HUES6 (cell line): ENCODE measurements at regions not wholly inside any gene's neighbourhood (a gene's known extent, or its start where the extent isn't known, plus 50 kb on each side); places are given as distances from the start of the nearest gene placed in this dataset.
"Not testable (repeated sequence)": the region's sequence is repeated elsewhere in the genome, so short reads cannot be mapped to it uniquely, and the experiment has no call there.

Source experiments
- H3K27ac ChIP-seq: 2 replicates; pipeline ENCODE4 v1.7.0; 2013; ENCODE audit warnings: low read depth, mild to moderate bottlenecking, low read length, inconsistent platforms
- H3K27me3 ChIP-seq: 2 replicates; pipeline ENCODE4 v1.6.1; 2013; ENCODE audit warnings: low read length; ENCODE audit not compliant: control insufficient read depth, insufficient read depth
- H3K36me3 ChIP-seq: 2 replicates; pipeline ENCODE4 v1.6.1; 2013; ENCODE audit warnings: low read length; ENCODE audit not compliant: control insufficient read depth, insufficient read depth
- H3K4me1 ChIP-seq: 2 replicates; pipeline ENCODE4 v1.6.1; 2013; ENCODE audit warnings: low read length; ENCODE audit not compliant: control insufficient read depth, insufficient read depth
- H3K4me3 ChIP-seq: 2 replicates; pipeline ENCODE4 v1.5.1; 2013; ENCODE audit warnings: low read depth, low read length
- H3K9ac ChIP-seq: one replicate; pipeline ENCODE4 v1.6.1; 2013; ENCODE audit warnings: mild to moderate bottlenecking, low read length
- H3K9me3 ChIP-seq: 2 replicates; pipeline ENCODE4 v1.6.1; 2013; ENCODE audit warnings: low read depth, low read length; ENCODE audit not compliant: control insufficient read depth, insufficient read depth

DNA sequence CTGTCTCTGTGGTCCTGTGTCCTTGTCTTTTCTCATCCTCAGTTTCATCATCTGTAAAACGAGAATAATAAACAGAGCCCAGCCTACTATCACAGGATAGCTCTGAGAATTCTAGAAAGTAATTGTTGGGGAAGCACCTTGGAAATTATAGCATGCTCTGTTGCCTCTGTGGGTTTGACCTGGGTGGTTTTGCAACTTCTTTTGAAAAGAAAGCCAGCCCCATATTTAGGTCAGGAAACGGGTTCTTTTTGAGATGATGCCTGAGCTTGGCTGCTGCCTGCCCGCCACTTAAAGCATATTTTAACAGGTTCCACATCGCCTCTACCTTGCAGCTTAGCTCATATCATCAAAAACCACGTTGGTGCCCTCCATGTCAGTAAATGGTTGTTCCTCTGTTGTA lies 111.1 kb downstream of the TLR4 start:
- H3K9me3 ChIP-seq, result no peaks in the 10 kb centered on the region
- no peak overlapping the region for H3K27ac ChIP-seq
- H3K4me3 ChIP-seq, result no peak overlapping the region
- H3K27me3 ChIP-seq, result no peaks in the 10 kb centered on the region
- no peaks in the 10 kb centered on the region for H3K36me3 ChIP-seq
- H3K9ac ChIP-seq, result no peak overlapping the region
- no peaks in the 10 kb centered on the region for H3K4me1 ChIP-seq

DNA sequence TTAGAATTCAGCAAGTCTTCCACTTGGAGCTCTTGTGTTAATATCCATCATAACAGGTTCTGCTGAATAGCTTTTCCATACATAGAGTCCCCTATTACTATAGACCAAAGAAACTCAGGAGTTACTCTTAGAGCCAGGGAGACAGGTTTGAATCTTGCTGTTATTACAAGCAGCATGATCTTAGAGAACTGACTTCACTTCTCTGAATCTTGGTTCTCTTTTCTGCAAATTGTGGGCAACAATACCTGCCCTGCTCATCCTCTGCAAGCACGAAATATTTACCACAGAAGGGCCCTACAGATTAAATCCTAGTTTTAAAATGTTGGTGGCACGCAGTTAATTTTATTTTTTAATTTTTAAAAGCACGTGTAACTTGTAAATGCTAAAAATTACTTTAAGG lies 111.7 kb downstream of the TLR4 start:
- H3K4me1 ChIP-seq, result no peaks in the 10 kb centered on the region
- H3K36me3 ChIP-seq, result no peaks in the 10 kb centered on the region
- no peak overlapping the region for H3K27ac ChIP-seq
- no peak overlapping the region for H3K4me3 ChIP-seq
- H3K27me3 ChIP-seq, result no peaks in the 10 kb centered on the region
- H3K9ac ChIP-seq, result no peak overlapping the region
- H3K9me3 ChIP-seq, result no peaks in the 10 kb centered on the region

DNA sequence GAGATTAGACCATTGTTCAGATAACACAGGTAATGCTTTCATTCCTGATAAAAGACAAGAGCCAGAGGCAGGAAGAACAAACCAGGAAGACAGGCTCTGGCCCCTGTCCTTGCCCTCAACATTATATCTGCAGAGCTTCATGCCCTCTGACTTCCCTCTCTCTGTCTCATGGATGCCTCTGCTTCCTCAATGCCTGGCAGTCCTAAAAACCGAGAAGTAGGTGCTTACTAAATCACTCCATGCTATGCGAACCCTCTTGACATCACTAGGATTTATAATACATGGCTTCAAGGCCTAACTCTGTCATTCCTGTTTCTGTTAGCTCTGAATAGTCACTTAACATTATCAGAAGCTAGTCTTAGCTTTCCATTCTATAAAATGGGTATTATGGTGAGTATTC lies 117.8 kb downstream of the TLR4 start:
- Histone ChIP-seq H3K4me3 (no peak overlapping the region), H3K36me3 (no peaks in the 10 kb centered on the region), H3K27me3 (no peaks in the 10 kb centered on the region), H3K9ac (no peak overlapping the region), H3K4me1 (no peaks in the 10 kb centered on the region), H3K9me3 (no peaks in the 10 kb centered on the region), H3K27ac (no peak overlapping the region)

DNA sequence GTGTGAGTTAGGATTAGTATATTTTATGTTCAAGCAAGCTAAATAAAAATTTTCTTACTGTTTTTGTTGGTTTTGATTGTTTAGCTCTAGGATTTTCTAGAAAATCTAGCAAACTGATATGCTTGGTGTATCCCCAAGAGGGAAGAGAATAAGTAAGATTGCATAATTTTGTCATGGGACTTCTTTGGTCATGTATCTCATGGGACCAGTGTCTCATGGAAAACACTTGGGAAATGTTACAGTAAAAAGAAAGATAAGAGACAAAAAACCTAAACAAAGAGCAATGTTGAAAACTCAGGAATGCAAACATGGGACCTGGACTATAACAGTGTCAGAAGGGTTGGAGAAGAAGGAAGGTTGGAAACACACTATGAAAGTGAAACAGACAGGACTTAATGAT lies 119.4 kb downstream of the TLR4 start:
- no peak overlapping the region for H3K9ac ChIP-seq

DNA sequence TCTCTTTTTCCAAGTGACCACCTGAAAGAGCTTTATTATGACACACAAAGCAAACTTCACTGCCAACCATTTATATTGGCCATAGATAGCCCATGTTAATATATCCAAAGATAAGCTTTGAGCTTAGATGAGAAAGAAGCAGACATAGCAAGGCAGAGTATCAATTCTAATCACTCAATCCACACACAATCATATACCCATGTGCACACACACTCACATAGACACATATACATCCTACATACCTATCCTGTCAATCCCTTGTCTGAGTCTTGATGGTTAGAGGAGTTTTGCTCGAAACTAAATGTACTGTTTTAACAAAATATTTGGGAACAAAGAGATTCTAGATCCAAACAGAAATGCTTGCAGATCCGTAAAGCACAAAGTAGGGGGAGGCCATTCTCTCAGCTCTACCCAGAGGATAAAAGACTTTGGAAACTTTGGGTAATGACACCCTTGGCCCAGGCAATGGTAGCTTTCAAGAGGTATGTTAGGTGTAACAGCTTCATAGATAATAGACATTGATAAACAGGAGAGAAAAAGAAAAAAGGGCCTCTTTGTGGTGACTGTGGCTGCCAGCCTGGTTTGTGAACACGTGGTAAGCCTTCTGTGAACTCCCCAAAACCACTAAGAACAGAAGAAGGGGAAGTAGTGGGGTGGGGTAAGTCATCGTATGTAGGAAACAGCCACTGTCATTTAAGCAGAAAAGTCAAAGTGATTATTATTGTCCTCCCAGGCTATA lies 121.6 kb downstream of the TLR4 start:
- Histone ChIP-seq H3K4me3 (no peak overlapping the region), H3K4me1 (no peaks in the 10 kb centered on the region), H3K9ac (no peak overlapping the region), H3K36me3 (no peaks in the 10 kb centered on the region), H3K9me3 (no peaks in the 10 kb centered on the region), H3K27ac (no peak overlapping the region), H3K27me3 (no peaks in the 10 kb centered on the region)

More for the DNA sequence above, 119.4 kb downstream of the TLR4 start:
- Histone ChIP-seq H3K4me1 (no peaks in the 10 kb centered on the region), H3K27ac (no peak overlapping the region), H3K27me3 (no peaks in the 10 kb centered on the region), H3K36me3 (no peaks in the 10 kb centered on the region), H3K9me3 (no peaks in the 10 kb centered on the region), H3K4me3 (no peak overlapping the region)

DNA sequence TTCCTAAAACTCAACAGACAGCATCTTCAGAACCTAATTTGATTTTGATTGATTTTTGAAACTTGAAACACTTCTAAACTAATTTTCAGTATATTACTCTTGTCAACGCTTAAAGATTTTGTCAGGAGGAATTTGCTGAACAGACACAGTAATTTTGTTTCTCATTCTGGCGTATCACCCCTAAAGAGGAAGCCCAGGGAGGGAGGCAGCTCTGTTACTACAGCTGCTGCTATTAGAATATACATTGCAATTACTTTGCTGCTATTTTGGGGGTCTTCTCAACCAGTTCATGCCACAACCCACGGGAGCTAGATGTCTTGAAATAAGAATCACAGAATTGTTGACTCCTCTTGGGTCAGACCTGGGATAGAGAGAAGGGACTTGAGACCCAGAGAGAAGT lies 122.6 kb downstream of the TLR4 start:
- Histone ChIP-seq H3K27ac (no peak overlapping the region), H3K4me1 (no peaks in the 10 kb centered on the region)

DNA sequence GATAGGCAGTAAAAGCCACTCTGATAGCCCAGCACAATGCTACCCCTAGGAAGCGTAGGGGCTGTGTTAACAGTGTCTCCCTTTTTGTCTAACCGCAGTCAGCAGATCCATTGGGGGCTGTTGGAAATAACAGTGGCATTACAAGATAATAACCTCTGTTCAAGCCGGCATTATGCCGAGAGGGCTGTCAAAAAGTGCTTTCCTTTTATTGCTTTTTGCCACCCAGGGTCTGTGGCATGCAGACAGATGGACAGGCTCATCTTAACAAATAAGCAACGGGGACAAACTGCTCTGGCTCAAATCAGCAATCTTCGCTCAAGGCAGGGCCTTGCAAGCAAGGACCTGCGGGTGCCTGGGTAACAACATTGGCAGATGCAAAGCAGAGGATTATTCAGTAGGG lies 123.3 kb downstream of the TLR4 start:
- H3K9me3 ChIP-seq, result no peaks in the 10 kb centered on the region
- H3K27ac ChIP-seq, result no peak overlapping the region
- no peak overlapping the region for H3K4me3 ChIP-seq
- H3K9ac ChIP-seq, result no peak overlapping the region
- H3K4me1 ChIP-seq, result no peaks in the 10 kb centered on the region
- H3K36me3 ChIP-seq, result no peaks in the 10 kb centered on the region
- H3K27me3 ChIP-seq, result no peaks in the 10 kb centered on the region

More for the DNA sequence above, 122.6 kb downstream of the TLR4 start:
- Histone ChIP-seq H3K9me3 (no peaks in the 10 kb centered on the region), H3K4me3 (no peak overlapping the region), H3K27me3 (no peaks in the 10 kb centered on the region), H3K36me3 (no peaks in the 10 kb centered on the region), H3K9ac (no peak overlapping the region)

DNA sequence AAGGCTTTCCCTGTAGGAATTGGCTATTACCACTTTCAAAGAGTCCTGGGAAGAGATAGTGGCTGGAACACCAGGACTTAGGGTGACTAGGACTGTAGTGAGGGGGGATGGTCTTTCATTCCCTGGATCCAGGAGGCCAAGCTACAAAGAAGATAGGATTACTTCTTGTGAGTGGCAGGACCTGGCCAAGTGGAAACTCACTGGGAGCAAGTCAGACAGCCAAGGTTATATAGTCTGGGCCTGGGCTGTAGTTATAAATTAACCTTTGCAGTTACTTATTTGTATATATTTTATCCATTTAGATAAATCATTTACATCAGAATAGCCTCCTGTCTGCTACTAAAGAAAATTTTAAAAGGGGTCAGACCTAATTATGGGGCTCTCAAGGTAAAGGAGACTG lies 124.3 kb downstream of the TLR4 start:
- Histone ChIP-seq H3K9ac (no peak overlapping the region), H3K36me3 (no peaks in the 10 kb centered on the region), H3K9me3 (no peaks in the 10 kb centered on the region), H3K27ac (no peak overlapping the region), H3K4me3 (no peak overlapping the region), H3K4me1 (no peaks in the 10 kb centered on the region), H3K27me3 (no peaks in the 10 kb centered on the region)

DNA sequence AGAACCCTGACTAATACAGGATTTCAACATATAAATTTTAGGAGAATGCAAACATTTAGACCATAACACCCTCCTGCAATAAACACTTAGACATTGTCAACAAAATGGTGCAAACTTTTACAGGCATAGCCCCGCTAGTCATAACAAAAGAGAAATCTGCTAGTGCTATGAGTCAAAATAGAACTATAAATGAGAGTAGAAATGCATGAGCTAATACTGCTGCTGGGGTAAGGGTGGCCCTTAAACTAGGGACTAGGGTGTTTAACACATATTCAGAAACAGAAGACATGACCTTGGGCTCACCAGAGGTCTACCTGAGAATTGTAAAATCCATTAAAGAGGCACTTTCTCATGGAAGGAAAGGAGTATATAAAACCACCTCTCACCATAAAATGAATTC lies 131.6 kb downstream of the TLR4 start:
- H3K4me1 ChIP-seq, result no peaks in the 10 kb centered on the region
- no peaks in the 10 kb centered on the region for H3K9me3 ChIP-seq
- H3K4me3 ChIP-seq, result no peak overlapping the region
- no peak overlapping the region for H3K27ac ChIP-seq
- no peaks in the 10 kb centered on the region for H3K36me3 ChIP-seq
- H3K9ac ChIP-seq, result no peak overlapping the region
- no peaks in the 10 kb centered on the region for H3K27me3 ChIP-seq

DNA sequence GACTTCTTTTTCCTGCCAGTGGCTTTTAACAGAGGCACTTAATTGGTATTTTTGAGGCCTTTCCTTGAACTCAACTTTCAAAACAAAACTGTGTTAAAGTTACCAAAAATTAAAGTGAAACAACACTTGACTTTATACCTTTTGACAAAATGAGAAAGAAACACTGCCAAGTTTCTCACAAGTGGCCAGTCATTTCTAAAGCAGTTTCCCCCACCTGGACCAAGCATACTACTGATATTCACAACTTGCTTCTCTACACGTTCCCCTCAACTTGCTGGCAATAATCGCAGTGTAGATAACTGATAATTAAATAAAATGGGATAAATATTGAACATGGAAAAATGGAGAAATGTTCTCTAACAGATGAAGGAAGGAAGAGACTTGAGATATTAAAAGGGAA lies 135.7 kb downstream of the TLR4 start:
- no peak overlapping the region for H3K27ac ChIP-seq
- no peak overlapping the region for H3K9ac ChIP-seq
- H3K27me3 ChIP-seq, result no peaks in the 10 kb centered on the region; the same call in 1 of the 2 replicates
- no peaks in the 10 kb centered on the region for H3K9me3 ChIP-seq
- H3K4me3 ChIP-seq, result no peak overlapping the region
- no peaks in the 10 kb centered on the region for H3K4me1 ChIP-seq
- H3K36me3 ChIP-seq, result no peaks in the 10 kb centered on the region

DNA sequence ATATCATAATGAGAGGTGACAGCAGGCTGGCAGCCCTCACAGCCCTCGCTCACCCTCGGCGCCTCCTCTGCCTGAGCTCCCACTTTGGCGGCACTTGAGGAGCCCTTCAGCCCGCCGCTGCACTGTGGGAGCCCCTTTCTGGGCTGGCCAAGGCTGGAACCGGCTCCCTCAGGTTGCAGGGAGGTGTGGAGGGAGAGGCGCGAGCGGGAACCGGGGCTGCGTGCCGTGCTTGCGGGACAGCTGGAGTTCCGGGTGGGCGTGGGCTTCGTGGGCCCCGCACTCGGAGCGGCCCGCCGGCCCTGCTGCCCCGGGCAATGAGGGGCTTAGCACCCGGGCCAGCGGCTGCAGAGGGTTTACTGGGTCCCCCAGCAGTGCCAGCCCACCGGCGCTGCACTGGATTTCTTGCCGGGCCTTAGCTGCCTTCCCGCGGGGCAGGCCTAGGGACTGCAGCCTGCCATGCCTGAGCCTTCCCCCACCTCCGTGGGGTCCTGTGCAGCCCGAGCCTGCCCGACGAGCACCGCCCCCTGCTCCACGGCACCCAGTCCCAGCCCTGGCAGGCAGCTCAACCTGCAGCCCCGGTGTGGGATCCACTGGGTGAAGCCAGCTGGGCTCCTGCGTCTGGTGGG lies 147.7 kb downstream of the TLR4 start:
- H3K36me3 ChIP-seq, H3K4me1 ChIP-seq, H3K27ac ChIP-seq, H3K4me3 ChIP-seq, H3K9ac ChIP-seq, H3K9me3 ChIP-seq, H3K27me3 ChIP-seq: not testable (repeated sequence)
